ENCODE measurements at regions not wholly inside any gene's neighbourhood (a gene's known extent, or its start where the extent isn't known, plus 50 kb on each side); places are given as distances from the start of the nearest gene placed in this dataset.
A peak's percentile ranks its signal among the peaks of the same experiment; 100 is the strongest.

DNA sequence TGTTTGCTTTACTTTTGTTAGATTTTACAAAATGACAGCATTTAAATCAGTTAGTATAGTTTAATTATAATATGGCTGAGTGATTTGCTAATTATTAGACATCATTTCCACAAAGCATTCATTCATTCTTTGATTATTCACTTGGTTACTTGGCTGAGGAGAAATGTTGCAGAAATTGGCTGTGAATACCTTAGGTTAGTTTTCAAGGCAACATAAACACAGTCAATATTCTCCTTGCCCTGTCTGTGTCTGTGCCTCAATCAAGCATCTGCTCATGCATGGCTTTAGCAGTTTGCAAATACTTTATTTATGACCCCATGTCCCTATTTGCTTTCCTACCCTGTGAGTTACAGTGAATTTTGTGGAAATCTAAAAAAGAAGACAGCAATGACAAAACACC lies 718.3 kb downstream of the EPM2A start (continued):
- no peak for TF ChIP-seq EZH2 (IDR thresholded peaks at IDR 0.05; ENCODE audit: low read depth, unreplicated experiment)
- TF ChIP-seq STAT1 (IDR thresholded peaks at IDR 0.05; ENCODE audit: unreplicated experiment) = no peak
- TF ChIP-seq, protein P1, sequence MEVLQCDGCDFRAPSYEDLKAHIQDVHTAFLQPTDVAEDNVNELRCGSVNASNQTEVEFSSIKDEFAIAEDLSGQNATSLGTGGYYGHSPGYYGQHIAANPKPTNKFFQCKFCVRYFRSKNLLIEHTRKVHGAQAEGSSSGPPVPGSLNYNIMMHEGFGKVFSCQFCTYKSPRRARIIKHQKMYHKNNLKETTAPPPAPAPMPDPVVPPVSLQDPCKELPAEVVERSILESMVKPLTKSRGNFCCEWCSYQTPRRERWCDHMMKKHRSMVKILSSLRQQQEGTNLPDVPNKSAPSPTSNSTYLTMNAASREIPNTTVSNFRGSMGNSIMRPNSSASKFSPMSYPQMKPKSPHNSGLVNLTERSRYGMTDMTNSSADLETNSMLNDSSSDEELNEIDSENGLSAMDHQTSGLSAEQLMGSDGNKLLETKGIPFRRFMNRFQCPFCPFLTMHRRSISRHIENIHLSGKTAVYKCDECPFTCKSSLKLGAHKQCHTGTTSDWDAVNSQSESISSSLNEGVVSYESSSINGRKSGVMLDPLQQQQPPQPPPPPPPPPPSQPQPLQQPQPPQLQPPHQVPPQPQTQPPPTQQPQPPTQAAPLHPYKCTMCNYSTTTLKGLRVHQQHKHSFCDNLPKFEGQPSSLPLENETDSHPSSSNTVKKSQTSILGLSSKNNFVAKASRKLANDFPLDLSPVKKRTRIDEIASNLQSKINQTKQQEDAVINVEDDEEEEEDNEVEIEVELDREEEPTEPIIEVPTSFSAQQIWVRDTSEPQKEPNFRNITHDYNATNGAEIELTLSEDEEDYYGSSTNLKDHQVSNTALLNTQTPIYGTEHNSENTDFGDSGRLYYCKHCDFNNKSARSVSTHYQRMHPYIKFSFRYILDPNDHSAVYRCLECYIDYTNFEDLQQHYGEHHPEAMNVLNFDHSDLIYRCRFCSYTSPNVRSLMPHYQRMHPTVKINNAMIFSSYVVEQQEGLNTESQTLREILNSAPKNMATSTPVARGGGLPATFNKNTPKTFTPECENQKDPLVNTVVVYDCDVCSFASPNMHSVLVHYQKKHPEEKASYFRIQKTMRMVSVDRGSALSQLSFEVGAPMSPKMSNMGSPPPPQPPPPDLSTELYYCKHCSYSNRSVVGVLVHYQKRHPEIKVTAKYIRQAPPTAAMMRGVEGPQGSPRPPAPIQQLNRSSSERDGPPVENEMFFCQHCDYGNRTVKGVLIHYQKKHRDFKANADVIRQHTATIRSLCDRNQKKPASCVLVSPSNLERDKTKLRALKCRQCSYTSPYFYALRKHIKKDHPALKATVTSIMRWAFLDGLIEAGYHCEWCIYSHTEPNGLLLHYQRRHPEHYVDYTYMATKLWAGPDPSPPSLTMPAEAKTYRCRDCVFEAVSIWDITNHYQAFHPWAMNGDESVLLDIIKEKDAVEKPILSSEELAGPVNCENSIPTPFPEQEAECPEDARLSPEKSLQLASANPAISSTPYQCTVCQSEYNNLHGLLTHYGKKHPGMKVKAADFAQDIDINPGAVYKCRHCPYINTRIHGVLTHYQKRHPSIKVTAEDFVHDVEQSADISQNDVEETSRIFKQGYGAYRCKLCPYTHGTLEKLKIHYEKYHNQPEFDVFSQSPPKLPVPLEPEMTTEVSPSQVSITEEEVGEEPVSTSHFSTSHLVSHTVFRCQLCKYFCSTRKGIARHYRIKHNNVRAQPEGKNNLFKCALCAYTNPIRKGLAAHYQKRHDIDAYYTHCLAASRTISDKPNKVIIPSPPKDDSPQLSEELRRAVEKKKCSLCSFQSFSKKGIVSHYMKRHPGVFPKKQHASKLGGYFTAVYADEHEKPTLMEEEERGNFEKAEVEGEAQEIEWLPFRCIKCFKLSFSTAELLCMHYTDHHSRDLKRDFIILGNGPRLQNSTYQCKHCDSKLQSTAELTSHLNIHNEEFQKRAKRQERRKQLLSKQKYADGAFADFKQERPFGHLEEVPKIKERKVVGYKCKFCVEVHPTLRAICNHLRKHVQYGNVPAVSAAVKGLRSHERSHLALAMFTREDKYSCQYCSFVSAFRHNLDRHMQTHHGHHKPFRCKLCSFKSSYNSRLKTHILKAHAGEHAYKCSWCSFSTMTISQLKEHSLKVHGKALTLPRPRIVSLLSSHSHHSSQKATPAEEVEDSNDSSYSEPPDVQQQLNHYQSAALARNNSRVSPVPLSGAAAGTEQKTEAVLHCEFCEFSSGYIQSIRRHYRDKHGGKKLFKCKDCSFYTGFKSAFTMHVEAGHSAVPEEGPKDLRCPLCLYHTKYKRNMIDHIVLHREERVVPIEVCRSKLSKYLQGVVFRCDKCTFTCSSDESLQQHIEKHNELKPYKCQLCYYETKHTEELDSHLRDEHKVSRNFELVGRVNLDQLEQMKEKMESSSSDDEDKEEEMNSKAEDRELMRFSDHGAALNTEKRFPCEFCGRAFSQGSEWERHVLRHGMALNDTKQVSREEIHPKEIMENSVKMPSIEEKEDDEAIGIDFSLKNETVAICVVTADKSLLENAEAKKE (CRISPR knock-in tag; IDR thresholded peaks at IDR 0.05) = no peak

DNA sequence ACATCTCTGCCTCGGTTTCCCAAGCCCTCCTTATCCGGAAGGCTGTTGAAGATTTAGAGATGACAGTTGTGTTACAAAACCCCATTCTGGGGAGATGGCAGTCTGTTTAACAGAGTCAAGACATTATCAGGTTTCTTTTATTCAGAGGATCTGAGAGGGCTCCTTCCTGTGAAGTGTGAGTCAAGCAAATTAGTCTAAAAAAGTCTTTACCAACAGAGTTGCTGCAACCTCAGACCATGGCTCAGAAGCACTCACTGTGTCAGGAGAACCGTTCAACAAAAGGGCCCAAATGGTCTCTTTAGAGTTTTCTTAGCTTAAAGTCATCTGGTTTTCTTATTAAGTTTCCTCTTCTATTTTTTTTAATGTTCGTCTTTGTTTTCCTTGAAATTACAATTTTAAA lies 717.8 kb downstream of the EPM2A start:
- no peak overlapping the region for H3K4me2 ChIP-seq
- H3K4me3 ChIP-seq = no peak overlapping the region
- no peaks in the 10 kb centered on the region for H3F3A ChIP-seq (replicated peaks; ENCODE audit: low read depth)
- Mint-ChIP-seq H3K4me3 (no peak overlapping the region), H3K9me3 (no peaks in the 10 kb centered on the region), H3K4me1 (peaks cover under 1% of the 10 kb centered on the region; the same call in 2 of the 3 replicates), H3K27ac (no peak overlapping the region), H3K36me3 (ENCODE audit: low read depth) (no peaks in the 10 kb centered on the region), H3K27me3 (ENCODE audit: insufficient read depth, low read depth, poor library complexity) (no peaks in the 10 kb centered on the region)
- TF ChIP-seq, protein P2, sequence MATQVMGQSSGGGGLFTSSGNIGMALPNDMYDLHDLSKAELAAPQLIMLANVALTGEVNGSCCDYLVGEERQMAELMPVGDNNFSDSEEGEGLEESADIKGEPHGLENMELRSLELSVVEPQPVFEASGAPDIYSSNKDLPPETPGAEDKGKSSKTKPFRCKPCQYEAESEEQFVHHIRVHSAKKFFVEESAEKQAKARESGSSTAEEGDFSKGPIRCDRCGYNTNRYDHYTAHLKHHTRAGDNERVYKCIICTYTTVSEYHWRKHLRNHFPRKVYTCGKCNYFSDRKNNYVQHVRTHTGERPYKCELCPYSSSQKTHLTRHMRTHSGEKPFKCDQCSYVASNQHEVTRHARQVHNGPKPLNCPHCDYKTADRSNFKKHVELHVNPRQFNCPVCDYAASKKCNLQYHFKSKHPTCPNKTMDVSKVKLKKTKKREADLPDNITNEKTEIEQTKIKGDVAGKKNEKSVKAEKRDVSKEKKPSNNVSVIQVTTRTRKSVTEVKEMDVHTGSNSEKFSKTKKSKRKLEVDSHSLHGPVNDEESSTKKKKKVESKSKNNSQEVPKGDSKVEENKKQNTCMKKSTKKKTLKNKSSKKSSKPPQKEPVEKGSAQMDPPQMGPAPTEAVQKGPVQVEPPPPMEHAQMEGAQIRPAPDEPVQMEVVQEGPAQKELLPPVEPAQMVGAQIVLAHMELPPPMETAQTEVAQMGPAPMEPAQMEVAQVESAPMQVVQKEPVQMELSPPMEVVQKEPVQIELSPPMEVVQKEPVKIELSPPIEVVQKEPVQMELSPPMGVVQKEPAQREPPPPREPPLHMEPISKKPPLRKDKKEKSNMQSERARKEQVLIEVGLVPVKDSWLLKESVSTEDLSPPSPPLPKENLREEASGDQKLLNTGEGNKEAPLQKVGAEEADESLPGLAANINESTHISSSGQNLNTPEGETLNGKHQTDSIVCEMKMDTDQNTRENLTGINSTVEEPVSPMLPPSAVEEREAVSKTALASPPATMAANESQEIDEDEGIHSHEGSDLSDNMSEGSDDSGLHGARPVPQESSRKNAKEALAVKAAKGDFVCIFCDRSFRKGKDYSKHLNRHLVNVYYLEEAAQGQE (IDR thresholded peaks at IDR 0.05; ENCODE audit: unreplicated experiment) = no peak
- TF ChIP-seq CREB1 (CRISPR knock-in tag; IDR thresholded peaks at IDR 0.05; ENCODE audit: low read depth) (no peak), EZH2phosphoT487 (IDR thresholded peaks at IDR 0.05; ENCODE audit: unreplicated experiment) (no peak), NANOG (IDR thresholded peaks at IDR 0.05; ENCODE audit: borderline replicate concordance) (no peak), POLR2AphosphoS5 (IDR thresholded peaks at IDR 0.05; ENCODE audit: low read depth) (no peak), JUNB (IDR thresholded peaks at IDR 0.05; ENCODE audit: unreplicated experiment) (no peak), STAT1 (IDR thresholded peaks at IDR 0.05; ENCODE audit: unreplicated experiment) (no peak), ZNF331 (CRISPR knock-in tag; IDR thresholded peaks at IDR 0.05; ENCODE audit: low read depth) (no peak), ZNF114 (CRISPR knock-in tag; IDR thresholded peaks at IDR 0.05) (no peak)
- TF ChIP-seq, protein P3, sequence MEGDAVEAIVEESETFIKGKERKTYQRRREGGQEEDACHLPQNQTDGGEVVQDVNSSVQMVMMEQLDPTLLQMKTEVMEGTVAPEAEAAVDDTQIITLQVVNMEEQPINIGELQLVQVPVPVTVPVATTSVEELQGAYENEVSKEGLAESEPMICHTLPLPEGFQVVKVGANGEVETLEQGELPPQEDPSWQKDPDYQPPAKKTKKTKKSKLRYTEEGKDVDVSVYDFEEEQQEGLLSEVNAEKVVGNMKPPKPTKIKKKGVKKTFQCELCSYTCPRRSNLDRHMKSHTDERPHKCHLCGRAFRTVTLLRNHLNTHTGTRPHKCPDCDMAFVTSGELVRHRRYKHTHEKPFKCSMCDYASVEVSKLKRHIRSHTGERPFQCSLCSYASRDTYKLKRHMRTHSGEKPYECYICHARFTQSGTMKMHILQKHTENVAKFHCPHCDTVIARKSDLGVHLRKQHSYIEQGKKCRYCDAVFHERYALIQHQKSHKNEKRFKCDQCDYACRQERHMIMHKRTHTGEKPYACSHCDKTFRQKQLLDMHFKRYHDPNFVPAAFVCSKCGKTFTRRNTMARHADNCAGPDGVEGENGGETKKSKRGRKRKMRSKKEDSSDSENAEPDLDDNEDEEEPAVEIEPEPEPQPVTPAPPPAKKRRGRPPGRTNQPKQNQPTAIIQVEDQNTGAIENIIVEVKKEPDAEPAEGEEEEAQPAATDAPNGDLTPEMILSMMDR (conservative IDR thresholded peaks at IDR 0.05; ENCODE audit: low read depth in 2 of 2) = no peak
- TF ChIP-seq, protein P4, sequence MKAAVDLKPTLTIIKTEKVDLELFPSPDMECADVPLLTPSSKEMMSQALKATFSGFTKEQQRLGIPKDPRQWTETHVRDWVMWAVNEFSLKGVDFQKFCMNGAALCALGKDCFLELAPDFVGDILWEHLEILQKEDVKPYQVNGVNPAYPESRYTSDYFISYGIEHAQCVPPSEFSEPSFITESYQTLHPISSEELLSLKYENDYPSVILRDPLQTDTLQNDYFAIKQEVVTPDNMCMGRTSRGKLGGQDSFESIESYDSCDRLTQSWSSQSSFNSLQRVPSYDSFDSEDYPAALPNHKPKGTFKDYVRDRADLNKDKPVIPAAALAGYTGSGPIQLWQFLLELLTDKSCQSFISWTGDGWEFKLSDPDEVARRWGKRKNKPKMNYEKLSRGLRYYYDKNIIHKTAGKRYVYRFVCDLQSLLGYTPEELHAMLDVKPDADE (IDR thresholded peaks at IDR 0.05) = no peak
- H3K27me3 ChIP-seq (ENCODE audit: insufficient read depth) = no peaks in the 10 kb centered on the region
- no peak for ATAC-seq
- H3K27ac ChIP-seq (ENCODE audit: low read depth) = no peak overlapping the region
- DNase-seq (ENCODE audit: low spot score) = no peak
- H4K20me1 ChIP-seq (replicated peaks; ENCODE audit: insufficient read depth) = no peaks in the 10 kb centered on the region
- H3K9me2 ChIP-seq (ENCODE audit: insufficient read depth) = no peaks in the 10 kb centered on the region
- 0 out of 2 replicates have a peak, but pooled peaks cover 3% of the 10 kb centered on the region for H3K4me1 ChIP-seq (ENCODE audit: insufficient read depth)
- peak overlapping the region; percentile 39; the same call in 1 of the 2 replicates for H2AFZ ChIP-seq
- no peaks in the 10 kb centered on the region for H3K36me3 ChIP-seq (ENCODE audit: insufficient read depth)
- no peaks in the 10 kb centered on the region for H3K79me2 ChIP-seq (replicated peaks; ENCODE audit: insufficient read depth)

Data from GM23338 (cell line).